ENCODE measurements at regions not wholly inside any gene's neighbourhood (a gene's known extent, or its start where the extent isn't known, plus 50 kb on each side); places are given as distances from the start of the nearest gene placed in this dataset.

DNA sequence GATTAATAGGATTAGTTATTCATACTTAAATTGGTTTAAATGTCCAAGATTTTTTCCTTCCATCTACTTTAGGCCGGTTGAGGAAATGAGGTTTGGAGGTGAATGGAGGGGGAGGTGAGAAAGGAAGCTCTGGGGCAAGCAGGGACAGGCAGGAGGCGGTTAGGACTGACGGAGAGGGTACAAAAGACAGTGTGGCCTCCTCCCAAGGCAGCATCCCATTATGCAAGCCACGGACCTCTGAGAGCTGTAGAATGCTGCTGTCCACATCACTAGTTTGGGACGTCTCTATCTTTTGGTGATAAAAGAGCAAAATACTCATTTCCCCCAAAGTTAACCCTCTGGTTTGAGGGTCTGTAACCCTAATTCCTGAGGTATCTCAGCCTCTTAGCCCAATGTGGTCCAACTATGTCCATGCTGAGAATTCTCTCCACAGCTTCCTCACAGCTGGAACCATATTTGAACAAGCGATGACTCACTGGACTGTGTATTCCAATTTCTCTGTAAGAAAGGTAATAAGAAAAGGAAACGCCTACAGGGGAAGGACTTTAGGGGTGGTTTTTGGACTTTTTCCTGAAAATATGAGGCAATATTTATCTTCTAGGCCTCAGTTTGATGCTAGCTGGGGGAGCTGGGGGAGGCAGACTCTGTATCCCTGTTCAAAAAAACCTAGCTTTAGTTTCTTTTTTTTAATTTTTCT lies 172.2 kb downstream of the TFAP2B start:
- TF ChIP-seq POLR2A (IDR thresholded peaks at IDR 0.05; ENCODE audit: extremely low read depth, insufficient read length) (no peak), MYC (IDR thresholded peaks at IDR 0.05; ENCODE audit: low read depth, low read length) (no peak)
- TF ChIP-seq, protein P1, sequence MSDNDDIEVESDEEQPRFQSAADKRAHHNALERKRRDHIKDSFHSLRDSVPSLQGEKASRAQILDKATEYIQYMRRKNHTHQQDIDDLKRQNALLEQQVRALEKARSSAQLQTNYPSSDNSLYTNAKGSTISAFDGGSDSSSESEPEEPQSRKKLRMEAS (IDR thresholded peaks at IDR 0.05; ENCODE audit: low read depth, low read length): no peak
- TF ChIP-seq, protein P2, sequence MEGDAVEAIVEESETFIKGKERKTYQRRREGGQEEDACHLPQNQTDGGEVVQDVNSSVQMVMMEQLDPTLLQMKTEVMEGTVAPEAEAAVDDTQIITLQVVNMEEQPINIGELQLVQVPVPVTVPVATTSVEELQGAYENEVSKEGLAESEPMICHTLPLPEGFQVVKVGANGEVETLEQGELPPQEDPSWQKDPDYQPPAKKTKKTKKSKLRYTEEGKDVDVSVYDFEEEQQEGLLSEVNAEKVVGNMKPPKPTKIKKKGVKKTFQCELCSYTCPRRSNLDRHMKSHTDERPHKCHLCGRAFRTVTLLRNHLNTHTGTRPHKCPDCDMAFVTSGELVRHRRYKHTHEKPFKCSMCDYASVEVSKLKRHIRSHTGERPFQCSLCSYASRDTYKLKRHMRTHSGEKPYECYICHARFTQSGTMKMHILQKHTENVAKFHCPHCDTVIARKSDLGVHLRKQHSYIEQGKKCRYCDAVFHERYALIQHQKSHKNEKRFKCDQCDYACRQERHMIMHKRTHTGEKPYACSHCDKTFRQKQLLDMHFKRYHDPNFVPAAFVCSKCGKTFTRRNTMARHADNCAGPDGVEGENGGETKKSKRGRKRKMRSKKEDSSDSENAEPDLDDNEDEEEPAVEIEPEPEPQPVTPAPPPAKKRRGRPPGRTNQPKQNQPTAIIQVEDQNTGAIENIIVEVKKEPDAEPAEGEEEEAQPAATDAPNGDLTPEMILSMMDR (IDR thresholded peaks at IDR 0.05; ENCODE audit: low read depth, low read length): no peak
- DNase-seq (ENCODE audit: low read depth): no peak
- H3K4me3 ChIP-seq (ENCODE audit: low read depth, low read length): no peak overlapping the region

DNA sequence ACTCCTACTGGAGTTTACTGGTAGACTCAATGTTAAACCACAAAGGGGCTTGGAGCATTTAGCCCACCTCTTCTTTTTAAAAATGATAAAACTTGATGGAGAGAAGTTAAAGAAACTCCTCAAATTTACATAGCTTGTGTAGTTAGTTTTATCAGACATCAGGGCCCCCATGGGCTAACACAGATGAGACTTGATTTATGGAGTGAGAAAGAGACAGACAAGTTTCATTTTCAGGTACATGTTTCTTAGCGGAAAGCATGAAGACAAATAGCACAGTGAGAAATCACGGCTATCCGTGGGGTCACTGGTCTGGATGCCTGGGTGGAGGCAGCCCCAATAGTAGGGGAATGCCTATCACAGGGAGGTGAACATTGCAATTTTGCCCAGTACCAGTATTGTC lies 173.6 kb downstream of the TFAP2B start:
- no peak overlapping the region for H3K4me3 ChIP-seq (ENCODE audit: low read depth, low read length)
- DNase-seq (ENCODE audit: low read depth): no peak
- TF ChIP-seq POLR2A (IDR thresholded peaks at IDR 0.05; ENCODE audit: extremely low read depth, insufficient read length) (no peak), MYC (IDR thresholded peaks at IDR 0.05; ENCODE audit: low read depth, low read length) (no peak)
- TF ChIP-seq, protein P1 (IDR thresholded peaks at IDR 0.05; ENCODE audit: low read depth, low read length): no peak
- TF ChIP-seq, protein P2 (IDR thresholded peaks at IDR 0.05; ENCODE audit: low read depth, low read length): no peak

DNA sequence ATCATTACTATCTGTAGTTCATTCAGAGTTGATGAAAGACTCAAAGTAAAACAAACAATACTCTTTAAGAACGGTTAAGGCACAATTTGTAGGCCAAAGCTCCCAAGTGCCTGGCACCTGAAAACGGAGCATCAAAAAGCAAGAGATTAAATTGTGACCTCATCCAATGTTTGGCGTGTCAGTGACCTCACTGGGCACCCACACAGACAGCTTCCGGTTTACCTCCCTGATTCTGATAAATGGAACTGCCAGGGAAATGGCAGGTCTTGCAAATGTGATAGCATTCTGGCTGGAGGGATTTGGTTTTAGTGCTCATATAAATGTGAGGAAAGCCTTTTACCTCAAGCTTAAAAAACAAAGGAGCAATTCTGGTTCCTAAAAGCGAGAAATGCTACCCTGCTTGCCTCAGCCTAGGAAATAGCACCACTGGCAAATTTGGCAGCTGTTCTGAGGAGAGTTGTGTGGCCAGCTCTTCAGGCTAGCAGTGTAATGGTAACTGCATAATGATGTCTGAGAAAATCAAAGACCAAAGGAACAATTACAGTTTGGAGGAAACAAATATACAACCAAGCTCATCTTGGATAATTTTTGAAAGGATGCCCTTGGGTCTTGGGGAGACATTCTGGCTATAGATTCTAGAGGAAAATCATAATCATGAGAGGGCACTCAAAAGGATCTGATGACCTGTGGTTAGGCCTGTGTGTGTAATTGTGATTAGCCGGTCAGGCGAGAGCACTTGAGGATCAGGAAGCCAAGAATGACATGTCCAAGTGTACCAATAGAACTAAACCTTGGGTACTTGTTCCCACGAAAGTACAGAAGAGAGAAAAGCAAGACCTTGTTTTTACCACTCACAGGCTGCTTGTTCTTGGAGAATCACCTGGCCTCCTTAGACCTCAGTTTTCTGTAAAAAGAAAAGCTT lies 174.3 kb downstream of the TFAP2B start:
- H3K4me3 ChIP-seq (ENCODE audit: low read depth, low read length): no peak overlapping the region
- no peak for DNase-seq (ENCODE audit: low read depth)
- TF ChIP-seq, protein P1 (IDR thresholded peaks at IDR 0.05; ENCODE audit: low read depth, low read length): no peak
- TF ChIP-seq POLR2A (IDR thresholded peaks at IDR 0.05; ENCODE audit: extremely low read depth, insufficient read length) (no peak), MYC (IDR thresholded peaks at IDR 0.05; ENCODE audit: low read depth, low read length) (no peak)
- TF ChIP-seq, protein P2 (IDR thresholded peaks at IDR 0.05; ENCODE audit: low read depth, low read length): no peak

DNA sequence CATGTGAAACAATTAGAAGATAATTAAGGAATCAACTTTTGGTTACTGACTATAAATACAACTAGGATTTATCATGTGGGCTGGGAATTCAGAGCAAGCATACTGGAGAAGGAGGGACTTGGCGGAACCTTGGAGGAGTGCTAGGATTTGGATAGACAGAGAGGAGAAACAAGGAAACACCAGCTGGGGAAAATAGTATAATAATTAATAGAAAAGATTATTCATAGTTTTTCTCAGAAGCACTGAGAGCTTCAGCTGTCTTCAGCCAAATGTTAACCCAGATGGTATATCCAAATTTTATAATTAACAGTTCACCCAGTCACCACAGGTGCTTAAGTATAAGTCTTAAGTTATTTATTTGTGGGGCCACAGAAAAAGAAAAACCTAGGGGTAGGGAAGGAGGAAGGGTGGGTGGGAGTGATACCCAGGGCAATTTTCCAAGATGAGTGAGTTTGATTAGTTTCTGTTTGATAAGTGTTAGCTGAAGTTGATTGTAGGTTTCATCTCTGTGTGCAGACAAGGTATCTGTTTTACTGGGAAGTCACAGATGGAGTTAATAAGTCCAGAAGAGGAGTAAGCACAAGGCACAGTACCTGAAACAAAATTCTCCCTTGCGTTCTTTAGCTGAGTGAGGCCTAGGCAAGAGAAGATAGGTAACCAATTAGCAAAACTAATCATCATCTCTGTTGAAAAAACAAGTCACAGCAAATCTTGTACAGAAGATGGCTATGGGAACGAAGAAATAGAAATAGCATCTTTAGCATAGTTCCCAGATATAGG lies 175.5 kb downstream of the TFAP2B start:
- H3K4me3 ChIP-seq (ENCODE audit: low read depth, low read length): no peak overlapping the region
- DNase-seq (ENCODE audit: low read depth): no peak
- TF ChIP-seq, protein P2 (IDR thresholded peaks at IDR 0.05; ENCODE audit: low read depth, low read length): no peak
- TF ChIP-seq MYC (IDR thresholded peaks at IDR 0.05; ENCODE audit: low read depth, low read length): no peak
- no peak for TF ChIP-seq POLR2A (IDR thresholded peaks at IDR 0.05; ENCODE audit: extremely low read depth, insufficient read length)
- TF ChIP-seq, protein P1 (IDR thresholded peaks at IDR 0.05; ENCODE audit: low read depth, low read length): no peak

DNA sequence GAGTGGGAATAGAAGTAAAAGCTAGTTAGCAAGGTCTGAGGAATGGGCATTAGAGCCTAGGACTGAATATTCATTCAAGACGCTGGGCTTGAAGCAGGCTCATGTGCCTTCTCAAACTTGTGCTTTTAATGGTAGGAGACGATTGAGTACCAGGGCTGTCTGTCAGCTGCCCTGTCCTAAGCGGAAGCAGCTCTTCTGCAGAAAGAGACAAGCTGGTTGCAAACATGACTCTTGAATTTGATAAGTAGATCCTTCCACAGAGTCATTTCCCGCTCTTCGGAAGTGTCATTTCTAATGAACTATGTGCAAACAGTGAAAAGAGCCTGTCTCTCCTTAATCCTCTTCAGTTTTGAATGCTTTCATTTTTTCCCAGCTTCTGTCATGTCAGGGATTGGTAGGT lies 176.4 kb downstream of the TFAP2B start:
- no peak for TF ChIP-seq MYC (IDR thresholded peaks at IDR 0.05; ENCODE audit: low read depth, low read length)
- TF ChIP-seq, protein P1 (IDR thresholded peaks at IDR 0.05; ENCODE audit: low read depth, low read length): no peak
- TF ChIP-seq, protein P2 (IDR thresholded peaks at IDR 0.05; ENCODE audit: low read depth, low read length): no peak
- TF ChIP-seq POLR2A (IDR thresholded peaks at IDR 0.05; ENCODE audit: extremely low read depth, insufficient read length): no peak
- no peak for DNase-seq (ENCODE audit: low read depth)
- H3K4me3 ChIP-seq (ENCODE audit: low read depth, low read length): no peak overlapping the region
